Panc1 (cell line): ENCODE measurements at regions not wholly inside any gene's neighbourhood (a gene's known extent, or its start where the extent isn't known, plus 50 kb on each side); places are given as distances from the start of the nearest gene placed in this dataset.

Source experiments
- ATAC-seq: fragments of 200-7000 bp; cut with Tn5 transposase; 2 replicates; pipeline ENCODE4 v1.9.1; 2020; ENCODE audit warnings: mild to moderate bottlenecking, moderate library complexity
- BruUV-seq: library from RNA; stranded (reverse); fragments of 400-500 nt; replicated peaks from 2 replicates; lab custom pipeline; 2021; lab: Mats Ljungman, UMichigan
- CTCF ChIA-PET: fragments of 300-600 bp; sonication (Branson Sonifier 250); formaldehyde crosslinking; loops from one replicate; lab custom pipeline; 2022; ENCODE audit warnings: antibody characterized with exemption; lab: Charles Lee
- POLR2A ChIA-PET: fragments of 300-600 bp; sonication (Branson Sonifier 250); formaldehyde crosslinking; loops from one replicate; lab custom pipeline; 2022; ENCODE audit warnings: antibody characterized with exemption; lab: Charles Lee
- DNase-seq: peaks from one replicate; pipeline ENCODE4 v3.0.0-alpha.2; 2010; ENCODE audit warnings: low read depth, low spot score
- H3K27ac ChIP-seq: 2 replicates; pipeline ENCODE4 v1.5.1; 2011; ENCODE audit warnings: mild to moderate bottlenecking, low read length, inconsistent platforms
- H3K27me3 ChIP-seq: fragments of 200-500 bp; sonication (Bioruptor generic); 2 replicates; pipeline ENCODE4 v1.6.0; 2014; ENCODE audit warnings: low read length, inconsistent platforms; ENCODE audit not compliant: control insufficient read depth, insufficient read depth
- H3K36me3 ChIP-seq: fragments of 200-500 bp; sonication (Bioruptor generic); 2 replicates; pipeline ENCODE4 v1.5.1; 2014; ENCODE audit warnings: inconsistent platforms, mild to moderate bottlenecking, low read length, moderate library complexity; ENCODE audit not compliant: control insufficient read depth, insufficient read depth
- H3K4me1 ChIP-seq: 2 replicates; pipeline ENCODE4 v1.5.1; 2011; ENCODE audit warnings: inconsistent platforms, mild to moderate bottlenecking, low read length, moderate library complexity; ENCODE audit not compliant: control insufficient read depth, insufficient read depth
- H3K4me3 ChIP-seq, 2 experiments: 2 replicates each; pipeline ENCODE4 v1.5.1; 2011 to 2012; ENCODE audit warnings: low read depth in 2 of 2, low read length in 2 of 2, mild to moderate bottlenecking in 2 of 2, inconsistent platforms in 1 of 2, moderate library complexity in 1 of 2
- H3K9me3 ChIP-seq: fragments of 200-500 bp; sonication (Bioruptor generic); 2 replicates; pipeline ENCODE4 v1.5.1; 2014; ENCODE audit warnings: low read depth, mild to moderate bottlenecking, inconsistent platforms, low read length, moderate library complexity; ENCODE audit not compliant: control insufficient read depth, insufficient read depth
- CTCF ChIP-seq: fragments of 450-650 bp; IDR thresholded peaks from 2 replicates; pipeline ENCODE4 v1.5.1; 2017; ENCODE audit warnings: mild to moderate bottlenecking
- POLR2AphosphoS5 ChIP-seq: IDR thresholded peaks from 2 replicates; pipeline ENCODE4 v1.6.1; 2012; ENCODE audit warnings: mild to moderate bottlenecking, low read depth, low read length, moderate library complexity
- REST ChIP-seq, 2 experiments: IDR thresholded peaks; 2 replicates each; pipeline ENCODE4 v1.6.1; 2011 to 2012; ENCODE audit warnings: low read depth in 2 of 2, control low read depth in 1 of 2, low read length in 1 of 2, mild to moderate bottlenecking in 1 of 2, moderate library complexity in 1 of 2; ENCODE audit not compliant: insufficient read depth in 1 of 2
- SIN3A ChIP-seq: IDR thresholded peaks from 2 replicates; pipeline ENCODE4 v1.6.1; 2012; ENCODE audit warnings: low read depth, mild to moderate bottlenecking, low read length, moderate library complexity, borderline replicate concordance; ENCODE audit not compliant: insufficient read depth
- TCF7L2 ChIP-seq: IDR thresholded peaks from 2 replicates; pipeline ENCODE4 v1.6.1; 2011; ENCODE audit warnings: mild to moderate bottlenecking, low read depth, low read length, inconsistent platforms
- in situ Hi-C: cut with HindIII; loops from 2 replicates; pipeline ENCODE4 v1.10.0; 2016; ENCODE audit warnings: low sequenced_read_pairs, low pct_unique_long_range_greater_than_20kb
- intact Hi-C: fragments of 100-400 bp; cut with micrococcal nuclease; formaldehyde crosslinking; loops from one replicate; pipeline ENCODE4 v1.10.0; 2022; ENCODE audit not compliant: unreplicated experiment

- no peaks in the 10 kb centered on the region; the same call in 1 of the 2 replicates for H3K9me3 ChIP-seq
- no TSS peak for BruUV-seq
- POLR2A ChIA-PET, result no interaction called here
These were observed 56.0 kb upstream of the BAIAP2L1 start for GRCh38 chr7:98456866-98457265.

DNA sequence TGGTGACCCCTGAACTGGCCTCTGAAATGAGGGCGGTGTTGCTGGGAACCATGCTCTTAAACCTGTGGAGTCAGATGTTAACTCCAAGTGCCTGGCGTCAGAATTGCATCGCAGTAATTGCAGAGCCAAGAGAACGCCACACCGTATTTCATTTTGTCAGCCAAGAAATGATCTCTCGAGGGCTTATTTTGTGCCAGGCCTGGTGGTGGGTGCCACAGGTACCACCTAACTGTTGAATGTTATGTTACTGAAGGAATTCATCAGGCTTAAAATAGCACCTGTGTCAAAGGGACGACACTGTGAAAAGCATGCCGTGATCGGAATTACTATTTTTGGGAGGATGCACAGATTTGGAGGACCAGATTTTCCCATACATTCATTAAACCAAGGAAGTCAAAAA is 51.9 kb upstream of the BAIAP2L1 start:
- in situ Hi-C loops (no loop called here), intact Hi-C loops (no loop called here)
- POLR2A ChIA-PET, result no interaction called here

More at GRCh38 chr7:98456866-98457265, 56.0 kb upstream of the BAIAP2L1 start:
- DNase-seq, result no peak
- H3K27ac ChIP-seq, result no peak overlapping the region
- TF ChIP-seq CTCF, result no peak
- no peak for TF ChIP-seq POLR2AphosphoS5
- TF ChIP-seq REST (IDR thresholded peaks at IDR 0.05; ENCODE audit: insufficient read depth in 1 of 2, low read depth in 2 of 2, low read length in 1 of 2), result no peak
- no peak for TF ChIP-seq TCF7L2
- no peak for TF ChIP-seq SIN3A
- H3K36me3 ChIP-seq, result no peaks in the 10 kb centered on the region
- no peak for ATAC-seq
- H3K27me3 ChIP-seq, result no peaks in the 10 kb centered on the region
- in situ Hi-C loops, result no loop called here
- H3K4me3 ChIP-seq, result no peak overlapping the region
- CTCF ChIA-PET, result no interaction called here
- H3K4me1 ChIP-seq, result no peaks in the 10 kb centered on the region
- intact Hi-C loops, result no loop called here

More for the DNA sequence above, 51.9 kb upstream of the BAIAP2L1 start:
- Histone ChIP-seq H3K4me1 (no peaks in the 10 kb centered on the region), H3K27me3 (no peaks in the 10 kb centered on the region), H3K9me3 (no peaks in the 10 kb centered on the region; the same call in 1 of the 2 replicates), H3K27ac (no peak overlapping the region), H3K4me3 (no peak overlapping the region), H3K36me3 (no peaks in the 10 kb centered on the region)
- BruUV-seq, result no TSS peak
- CTCF ChIA-PET, result no interaction called here
- DNase-seq (no peak), ATAC-seq (no peak)
- no peak for TF ChIP-seq POLR2AphosphoS5
- TF ChIP-seq SIN3A, result no peak
- TF ChIP-seq TCF7L2, result no peak
- TF ChIP-seq REST (IDR thresholded peaks at IDR 0.05; ENCODE audit: insufficient read depth in 1 of 2, low read depth in 2 of 2, low read length in 1 of 2), result no peak
- no peak for TF ChIP-seq CTCF
